HG03095 (cell line): ENCODE measurements at regions not wholly inside any gene's neighbourhood (a gene's known extent, or its start where the extent isn't known, plus 50 kb on each side); places are given as distances from the start of the nearest gene placed in this dataset.

ENCODE experiments used
- ATAC-seq: cut with Tn5 transposase; IDR thresholded peaks from one replicate; pipeline ENCODE4 v1.9.1; 2021; ENCODE audit warnings: moderate library complexity; ENCODE audit not compliant: unreplicated experiment

GRCh38 chr5:141800617-141801016, 77.6 kb downstream of the PCDH1 start:
- no peak for ATAC-seq

- no peak for ATAC-seq
Measured at GRCh38 chr5:141799507-141800167, 78.6 kb downstream of the PCDH1 start.

- no peak for ATAC-seq
Measured at GRCh38 chr5:141797425-141797824, 80.8 kb downstream of the PCDH1 start.

GRCh38 chr5:141795421-141795820, 82.8 kb downstream of the PCDH1 start:
- ATAC-seq: no peak

GRCh38 chr5:141793881-141794280, 84.3 kb downstream of the PCDH1 start:
- ATAC-seq: no peak

GRCh38 chr5:141793403-141793802, 84.8 kb downstream of the PCDH1 start:
- ATAC-seq: no peak

- no peak for ATAC-seq
Measured at GRCh38 chr5:141790630-141791029, 87.6 kb downstream of the PCDH1 start.

- no peak for ATAC-seq
Measured at GRCh38 chr5:141789330-141789729, 88.9 kb downstream of the PCDH1 start.

- ATAC-seq: no peak
Measured at GRCh38 chr5:141788296-141788970, 89.8 kb downstream of the PCDH1 start.

GRCh38 chr5:141787376-141787775, 90.8 kb downstream of the PCDH1 start:
- ATAC-seq: no peak

- no peak for ATAC-seq
Measured at GRCh38 chr5:141786700-141787099, 91.5 kb downstream of the PCDH1 start.

- no peak for ATAC-seq
Measured at GRCh38 chr5:141785711-141786110, 92.5 kb downstream of the PCDH1 start.

- no peak for ATAC-seq
Measured at GRCh38 chr5:141785135-141785534, 93.1 kb downstream of the PCDH1 start.

GRCh38 chr5:141784529-141784928, 93.7 kb downstream of the PCDH1 start:
- no peak for ATAC-seq

GRCh38 chr5:141783947-141784296, 94.3 kb downstream of the PCDH1 start:
- ATAC-seq: no peak

GRCh38 chr5:141783005-141783946, 94.9 kb downstream of the PCDH1 start:
- no peak for ATAC-seq

GRCh38 chr5:141781910-141782309, 96.3 kb downstream of the PCDH1 start:
- no peak for ATAC-seq

- peak; percentile 51 for ATAC-seq
Measured at GRCh38 chr5:141780952-141781781, 97.0 kb downstream of the PCDH1 start.

GRCh38 chr5:141780240-141780951, 97.8 kb downstream of the PCDH1 start:
- ATAC-seq: no peak

- ATAC-seq: no peak
Measured at GRCh38 chr5:141779503-141779973, 97.5 kb upstream of the ARAP3 start.
